ENCODE measurements at regions not wholly inside any gene's neighbourhood (a gene's known extent, or its start where the extent isn't known, plus 50 kb on each side); places are given as distances from the start of the nearest gene placed in this dataset.

GRCh38 chr7:35581605-35582210, 113.2 kb downstream of the HERPUD2 start:
- no peak for DNase-seq

- DNase-seq, result peak; percentile 8 to 18
Observed at GRCh38 chr7:35576031-35576573, 118.8 kb downstream of the HERPUD2 start.

DNA sequence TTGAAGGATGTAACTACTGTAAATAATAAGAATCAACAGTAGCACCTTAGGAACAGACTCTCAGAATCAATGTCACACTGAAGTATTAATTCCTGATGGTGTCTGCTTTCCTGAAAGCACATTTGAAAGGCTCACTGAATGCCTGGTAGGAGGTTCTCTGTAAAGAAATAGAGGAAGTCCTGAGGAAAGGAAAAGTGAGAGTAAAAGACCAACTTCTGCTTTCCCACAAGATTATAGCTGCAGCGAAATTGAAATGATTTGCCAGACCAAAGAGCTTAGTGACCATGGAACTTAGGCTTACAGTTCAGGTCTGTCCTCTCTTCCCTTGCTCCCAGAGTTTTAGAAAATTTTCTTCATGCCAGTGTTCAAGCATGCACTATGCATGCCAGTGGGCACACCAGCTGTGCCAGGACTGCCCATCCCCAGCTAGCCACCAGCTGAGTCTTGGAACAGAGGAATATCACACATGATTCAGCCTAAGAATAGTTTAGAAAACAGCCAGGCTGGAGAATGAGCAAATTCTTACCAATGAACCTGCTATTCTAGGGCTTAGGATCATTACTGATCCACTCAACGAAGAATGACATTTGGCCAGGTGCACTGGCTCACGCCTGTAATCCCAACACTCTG, 123.2 kb downstream of the HERPUD2 start:
- DNase-seq, result peak in 1 of 2 donors; percentile 1

- DNase-seq, result no peak
Observed at GRCh38 chr7:35570937-35571336, 124.0 kb downstream of the HERPUD2 start.

- no peak for DNase-seq
Observed at GRCh38 chr7:35565927-35566326, 129.0 kb downstream of the HERPUD2 start.

GRCh38 chr7:35558841-35559240, 136.1 kb downstream of the HERPUD2 start:
- DNase-seq, result no peak

DNA sequence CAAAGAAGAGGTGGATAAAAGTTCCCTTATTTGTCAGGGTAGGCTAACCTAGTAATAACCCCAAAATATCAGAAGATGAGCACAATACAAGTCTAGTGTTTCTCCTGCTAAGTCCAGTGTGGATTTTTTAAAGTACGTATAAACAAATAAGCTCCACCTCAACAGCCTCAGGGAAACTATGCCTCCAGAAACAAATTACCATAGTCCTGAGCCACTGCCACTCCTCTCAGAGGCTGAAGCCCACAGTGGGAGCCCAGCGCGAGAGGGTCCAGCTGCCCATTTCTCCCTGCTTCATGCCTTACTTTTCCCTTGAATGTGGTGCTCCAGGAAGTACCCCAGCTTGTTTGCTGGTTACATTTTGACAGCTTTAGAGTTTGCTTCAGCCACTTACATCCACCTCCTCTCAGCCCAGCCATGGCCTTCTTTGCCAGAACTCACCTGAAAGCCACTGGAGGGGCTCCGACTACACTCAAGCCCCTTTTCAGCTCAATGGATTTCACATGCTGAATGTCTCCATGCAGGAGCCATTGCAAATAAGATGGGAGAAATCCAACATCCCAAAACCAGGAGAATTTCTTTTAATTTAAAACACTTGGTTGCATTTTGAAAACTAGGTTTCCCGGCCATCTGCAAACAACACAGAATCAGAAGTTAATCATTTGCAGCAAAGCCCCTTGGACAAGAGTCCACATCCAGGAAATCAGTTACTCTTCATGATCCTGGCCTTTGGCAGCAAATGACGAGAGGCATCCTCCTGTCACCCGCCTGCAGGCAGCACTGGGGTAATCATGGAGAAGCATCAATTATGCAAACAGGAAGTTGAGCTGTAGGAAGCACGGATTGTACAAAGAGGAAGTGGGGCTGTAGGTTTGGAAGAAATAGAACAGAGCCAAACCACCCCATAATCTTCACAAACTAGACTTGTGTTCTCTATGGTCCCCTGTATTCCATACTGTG, 138.1 kb downstream of the HERPUD2 start:
- no peak for DNase-seq

- DNase-seq, result no peak
Observed at GRCh38 chr7:35555934-35556333, 139.0 kb downstream of the HERPUD2 start.

DNA sequence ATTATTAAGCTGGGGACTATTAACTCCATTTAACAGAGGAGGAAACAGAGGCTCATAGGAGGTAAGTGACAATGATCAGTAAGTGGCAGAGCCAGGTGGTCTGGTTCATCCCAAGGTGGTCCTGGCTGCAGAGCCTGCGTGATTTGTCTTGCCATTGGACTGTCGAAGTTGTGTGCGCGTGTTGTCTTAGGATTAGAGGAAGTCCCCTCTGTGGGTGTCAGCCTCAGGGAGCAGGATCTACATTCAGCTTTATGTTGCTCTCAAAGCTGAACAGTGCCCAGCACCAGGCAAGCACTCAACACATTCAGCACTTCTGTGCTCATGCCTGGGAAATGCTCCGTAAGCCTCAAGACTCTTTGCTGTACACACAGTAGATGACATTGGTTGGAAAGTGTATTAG, 139.5 kb downstream of the HERPUD2 start:
- no peak for DNase-seq

GRCh38 chr7:35553519-35553918, 141.4 kb downstream of the HERPUD2 start:
- no peak for DNase-seq

DNA sequence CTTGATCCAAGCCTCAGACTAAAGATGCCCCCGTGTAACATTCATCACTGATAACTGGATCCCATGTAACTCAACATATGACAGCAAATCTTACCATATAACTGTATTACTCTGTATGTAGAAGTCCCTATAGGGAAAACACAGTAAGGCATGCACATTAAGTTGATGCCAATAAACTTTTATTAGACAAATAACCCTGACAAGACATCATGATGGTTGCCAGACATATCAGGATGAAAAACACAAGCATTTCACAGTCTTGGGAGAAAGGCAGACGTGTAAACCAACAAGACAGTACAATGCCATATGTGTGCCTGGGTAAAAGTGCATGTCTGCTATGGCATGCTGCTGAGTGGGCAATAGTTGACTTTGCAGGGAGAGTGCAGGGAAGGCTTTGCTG, 142.2 kb downstream of the HERPUD2 start:
- DNase-seq, result no peak

DNA sequence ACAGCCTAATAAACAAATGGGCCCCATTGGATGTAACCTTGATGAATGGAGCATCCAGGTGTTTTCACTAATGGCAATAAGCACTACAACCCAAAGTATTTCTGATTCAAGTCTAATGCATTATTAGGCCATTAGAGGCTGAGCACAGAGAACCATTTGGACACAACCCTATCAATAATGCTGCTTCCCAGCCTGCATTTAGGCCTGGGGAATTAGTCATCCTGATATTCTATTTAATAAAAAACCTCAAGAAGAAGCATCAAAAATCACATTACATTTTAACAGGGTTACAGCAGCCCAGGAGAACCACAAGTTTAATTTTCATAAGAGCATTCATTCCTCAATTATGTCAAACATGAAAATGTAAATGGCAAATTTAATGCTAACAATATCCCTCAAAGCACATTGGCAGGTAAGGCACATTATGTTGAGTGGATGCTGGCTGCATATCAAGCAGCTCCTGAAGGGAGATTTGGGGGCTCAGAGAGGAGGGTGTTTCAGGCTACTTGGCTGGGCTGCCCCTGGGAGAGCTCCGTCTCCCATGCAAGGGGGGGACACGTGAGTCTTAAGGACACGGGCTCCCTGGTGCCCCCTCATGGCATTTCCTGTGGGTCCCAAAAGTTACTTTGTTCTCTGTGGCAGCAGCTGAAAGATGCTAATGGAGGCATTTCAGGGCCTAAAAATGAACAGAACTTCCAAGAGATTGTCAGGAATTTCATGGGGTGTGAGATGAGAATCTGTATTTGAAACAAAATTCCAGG, 143.4 kb downstream of the HERPUD2 start:
- no peak for DNase-seq

DNA sequence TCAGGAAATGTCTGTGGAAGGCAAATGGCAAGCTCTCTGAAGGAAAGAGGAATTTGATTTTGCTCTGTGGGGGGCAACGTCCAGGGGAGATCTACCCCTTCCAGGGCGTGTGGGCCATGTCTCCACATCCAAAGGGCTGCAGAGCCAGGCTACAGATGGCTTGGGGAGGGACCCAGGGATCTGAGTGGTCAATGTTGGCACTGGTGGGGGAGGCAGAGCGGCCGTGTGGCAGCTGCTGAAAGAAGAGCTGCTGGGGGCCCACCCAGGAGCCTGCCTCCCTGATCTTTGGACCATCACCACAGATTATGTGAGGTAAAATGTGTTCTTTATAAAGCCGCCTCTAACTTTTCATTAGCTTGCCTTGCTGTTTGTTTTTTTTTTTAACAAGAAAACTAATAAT, 144.1 kb downstream of the HERPUD2 start:
- DNase-seq, result no peak

DNA sequence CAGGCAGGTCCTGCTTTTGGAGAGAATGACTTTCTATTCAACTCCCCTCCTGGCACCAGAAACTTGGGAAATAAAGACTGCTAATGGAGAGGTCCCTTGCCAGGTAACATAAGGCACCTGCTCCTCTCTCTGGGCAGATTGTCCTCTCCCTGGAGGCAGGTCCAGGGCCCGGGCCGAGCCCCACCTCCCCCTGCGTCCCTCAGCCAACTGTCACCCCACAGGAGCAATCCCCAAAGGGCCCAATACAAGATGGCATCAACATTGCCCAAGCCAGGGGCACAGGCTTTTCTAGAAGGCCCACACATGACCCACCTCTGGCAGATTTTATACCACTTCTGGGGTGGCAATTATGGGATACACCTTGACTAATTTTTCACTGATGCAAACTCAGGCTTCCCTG, 145.2 kb downstream of the HERPUD2 start:
- no peak for DNase-seq

DNA sequence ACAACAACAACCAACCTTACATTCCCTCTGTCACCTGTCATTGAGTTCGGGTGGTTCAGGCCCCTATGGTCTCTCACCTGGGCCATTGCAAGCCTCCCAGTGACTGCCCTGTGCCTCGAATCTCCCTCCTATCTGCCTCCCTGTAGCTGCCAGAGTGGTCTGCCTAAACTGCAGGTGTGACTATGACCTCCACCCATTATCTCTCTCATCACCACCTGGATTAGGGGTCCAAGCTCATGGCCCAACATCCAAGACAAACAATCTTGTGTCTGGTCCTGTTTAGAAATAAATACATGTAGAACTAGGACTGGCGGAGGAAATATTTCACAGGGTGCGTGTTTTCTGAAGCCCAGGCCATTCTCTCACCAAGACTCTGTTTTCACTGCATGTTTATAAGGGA, 146.6 kb downstream of the HERPUD2 start:
- DNase-seq, result no peak

- no peak for DNase-seq
Observed at GRCh38 chr7:35546691-35547429, 148.1 kb downstream of the HERPUD2 start.

- DNase-seq, result no peak
Observed at GRCh38 chr7:35545831-35546230, 149.1 kb downstream of the HERPUD2 start.

DNA sequence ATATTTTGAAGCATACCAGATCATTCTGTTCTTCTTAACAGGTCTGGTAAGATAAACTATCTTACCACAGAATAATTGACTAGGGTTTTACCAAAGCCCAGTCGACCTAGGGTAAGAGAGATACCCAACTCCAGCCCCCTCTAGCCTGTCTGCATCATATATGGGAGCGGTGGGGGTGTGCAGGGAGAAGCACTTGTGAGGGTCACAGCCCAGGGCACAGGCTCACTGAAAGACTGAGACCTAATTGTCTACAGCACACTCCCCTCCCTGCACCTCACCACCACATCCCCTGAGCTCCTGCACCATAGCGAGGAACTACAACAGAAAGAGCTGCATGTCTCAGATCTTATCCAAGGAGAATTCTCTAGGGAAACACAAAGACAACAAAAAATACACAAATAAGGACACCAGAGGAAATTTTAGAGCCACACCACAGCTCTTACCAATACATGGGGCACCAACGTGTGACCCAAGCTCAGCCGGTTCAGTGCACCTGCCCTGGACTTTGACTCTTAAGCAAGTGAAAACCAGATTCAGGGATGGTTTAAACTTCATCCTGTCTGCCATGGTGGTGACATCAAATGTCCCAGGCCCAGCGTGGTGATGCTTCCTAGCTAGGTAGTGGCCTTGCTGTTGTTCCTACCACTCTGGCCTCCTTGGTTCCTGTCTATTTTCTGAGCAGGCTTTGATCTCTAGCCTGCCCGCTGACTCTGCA, 150.8 kb downstream of the HERPUD2 start:
- no peak for DNase-seq

DNA sequence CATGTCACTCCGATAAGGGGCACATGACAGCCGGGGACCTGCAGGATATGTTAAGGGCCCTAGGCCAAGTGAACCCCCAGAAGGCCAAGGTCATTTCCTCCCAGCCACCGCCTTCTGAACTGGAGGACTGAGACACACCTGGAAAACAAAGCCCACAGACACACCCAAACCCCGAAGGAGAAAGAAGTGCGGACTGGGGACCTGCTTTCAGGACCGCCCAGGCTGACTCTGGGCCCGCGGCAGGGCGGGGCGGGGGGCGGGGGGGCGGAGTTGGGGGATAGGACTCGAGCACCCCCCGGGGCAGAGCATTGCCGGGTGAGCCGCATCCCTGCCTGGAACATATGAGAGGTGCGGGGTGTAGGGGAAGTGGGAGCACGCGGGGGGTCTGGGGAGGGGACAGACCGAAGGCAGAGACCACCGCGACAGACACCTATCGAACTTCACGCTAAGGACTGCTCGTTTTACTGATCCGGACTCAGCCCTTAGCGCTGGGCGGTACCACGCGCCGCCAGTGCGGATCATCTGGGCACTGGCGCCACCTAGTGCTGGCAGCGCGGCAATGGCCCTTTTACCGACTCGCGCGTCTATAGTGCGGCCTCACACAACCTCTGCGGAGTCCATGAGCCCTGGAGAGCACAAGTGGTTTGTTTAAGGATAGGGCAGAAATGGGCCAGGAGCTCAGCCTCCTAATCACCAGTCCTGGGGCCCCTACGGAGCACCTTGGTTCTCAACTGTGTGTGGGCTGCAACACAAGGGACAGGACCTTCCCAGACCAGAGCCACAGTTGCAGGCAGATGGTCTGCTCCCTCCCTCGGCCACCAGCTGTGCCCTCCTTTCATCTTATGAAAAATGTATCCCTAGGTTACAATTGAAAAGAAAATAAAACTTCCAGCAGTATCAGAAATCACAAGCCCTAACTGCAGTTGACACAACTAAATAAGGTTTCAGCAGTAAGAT, 157.6 kb downstream of the HERPUD2 start:
- DNase-seq, result peak; percentile 23 to 60

DNA sequence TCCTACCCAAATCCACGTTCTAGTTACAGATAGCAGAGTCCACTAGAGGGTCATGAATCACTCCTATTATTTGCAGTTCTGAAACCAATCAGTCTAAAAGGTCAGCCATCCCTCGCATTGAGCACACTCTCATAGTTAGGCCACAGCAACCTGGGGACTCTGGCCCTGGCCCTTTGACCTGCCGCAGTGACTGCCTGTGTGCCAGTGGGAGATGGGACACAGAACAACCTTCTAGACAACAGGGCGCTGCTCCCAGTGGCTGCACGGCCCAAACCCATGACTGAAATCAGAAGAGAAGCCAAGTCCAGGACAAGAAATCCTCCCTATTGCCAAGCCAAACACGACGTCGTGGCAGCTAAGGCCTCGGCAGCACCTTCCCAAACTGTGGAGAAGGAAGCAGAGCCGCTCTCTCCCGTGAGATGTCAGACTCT, 158.5 kb downstream of the HERPUD2 start:
- DNase-seq, result no peak
